ENCODE measurements at regions not wholly inside any gene's neighbourhood (a gene's known extent, or its start where the extent isn't known, plus 50 kb on each side); places are given as distances from the start of the nearest gene placed in this dataset.

- TF ChIP-seq CTCF (IDR thresholded peaks at IDR 0.05) (no peak), TCF7L2 (IDR thresholded peaks at IDR 0.05; ENCODE audit: low read depth, low read length) (no peak), POLR2AphosphoS5 (IDR thresholded peaks at IDR 0.05; ENCODE audit: low read depth, low read length) (no peak)
Observed at GRCh38 chr1:232561381-232561780, 68.6 kb downstream of the SIPA1L2 start.
